ENCODE measurements at regions not wholly inside any gene's neighbourhood (a gene's known extent, or its start where the extent isn't known, plus 50 kb on each side); places are given as distances from the start of the nearest gene placed in this dataset.
A peak's percentile ranks its signal among the peaks of the same experiment; 100 is the strongest.

DNA sequence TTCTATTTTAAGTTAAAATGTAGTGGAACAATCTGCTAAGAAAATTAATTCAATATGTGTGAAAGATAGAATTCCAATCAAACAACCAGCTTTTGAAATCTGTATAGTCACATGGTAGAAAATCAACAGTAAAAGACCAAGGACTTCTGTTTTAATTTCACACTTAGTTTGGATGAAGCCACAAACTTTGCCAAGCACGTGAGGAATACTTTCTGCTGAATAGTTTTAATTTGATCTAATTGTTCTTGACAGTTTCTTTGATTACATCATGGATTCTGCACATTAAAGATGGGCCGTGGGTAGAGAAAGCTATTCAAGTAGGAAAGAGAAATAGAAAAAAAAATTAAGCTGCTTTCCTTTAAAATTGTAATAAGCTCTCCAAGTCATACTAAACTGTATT, 137.9 kb upstream of the FAM241A start:
- H4K20me1 ChIP-seq (ENCODE audit: insufficient read depth, low read depth, low read length) = no peaks in the 10 kb centered on the region
- H3K9ac ChIP-seq (ENCODE audit: low read length) = no peak overlapping the region
- DNase-seq = no peak
- no peaks in the 10 kb centered on the region for H3K36me3 ChIP-seq (ENCODE audit: insufficient read depth, low read length)
- H3K4me1 ChIP-seq (ENCODE audit: low read length) = no peaks in the 10 kb centered on the region
- H3K4me2 ChIP-seq (ENCODE audit: low read depth, low read length, poor library complexity, severe bottlenecking) = no peak overlapping the region
- H3K27ac ChIP-seq (ENCODE audit: low read length) = no peak overlapping the region
- no peak overlapping the region for H2AFZ ChIP-seq (ENCODE audit: low read length)
- H3K9me3 ChIP-seq (ENCODE audit: low read length) = no peaks in the 10 kb centered on the region
- no peaks in the 10 kb centered on the region for H3K9me2 ChIP-seq (replicated peaks; ENCODE audit: insufficient read depth, low read length)
- H3K4me3 ChIP-seq (ENCODE audit: low read length) = no peak overlapping the region
- H3K27me3 ChIP-seq (ENCODE audit: low read length) = no peaks in the 10 kb centered on the region
- H3K79me2 ChIP-seq (ENCODE audit: low read length) = no peaks in the 10 kb centered on the region

DNA sequence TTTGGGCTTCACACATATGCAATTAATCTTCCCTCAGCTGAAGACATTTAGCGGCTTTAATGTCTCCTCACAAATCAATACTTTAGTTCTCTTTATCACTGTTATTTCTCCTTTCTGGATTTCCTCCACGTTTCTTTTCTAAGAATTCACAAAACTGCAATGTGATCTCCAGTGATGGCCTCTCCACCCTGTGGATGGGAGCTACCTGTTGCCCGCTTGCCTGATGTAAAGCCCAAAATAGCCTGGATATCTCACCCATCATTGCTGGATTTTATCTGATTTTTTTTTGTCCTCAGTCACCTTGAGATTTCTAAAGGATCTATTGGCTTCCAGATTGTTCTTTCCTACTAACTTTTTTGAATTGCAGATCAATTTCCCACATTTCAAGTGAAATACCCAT, 129.3 kb upstream of the FAM241A start:
- Histone ChIP-seq H3K79me2 (ENCODE audit: low read length) (no peaks in the 10 kb centered on the region), H3K4me1 (ENCODE audit: low read length) (no peaks in the 10 kb centered on the region), H3K4me2 (ENCODE audit: low read depth, low read length, poor library complexity, severe bottlenecking) (no peak overlapping the region), H3K27me3 (ENCODE audit: low read length) (no peaks in the 10 kb centered on the region), H3K4me3 (ENCODE audit: low read length) (no peak overlapping the region), H2AFZ (ENCODE audit: low read length) (no peak overlapping the region), H3K9ac (ENCODE audit: low read length) (no peak overlapping the region), H3K9me2 (replicated peaks; ENCODE audit: insufficient read depth, low read length) (no peaks in the 10 kb centered on the region), H3K27ac (ENCODE audit: low read length) (no peak overlapping the region), H4K20me1 (ENCODE audit: insufficient read depth, low read depth, low read length) (no peaks in the 10 kb centered on the region), H3K9me3 (ENCODE audit: low read length) (no peaks in the 10 kb centered on the region), H3K36me3 (ENCODE audit: insufficient read depth, low read length) (no peaks in the 10 kb centered on the region)
- no peak for DNase-seq

GRCh38 chr4:112023402-112023950, 121.8 kb upstream of the FAM241A start:
- DNase-seq = no peak
- no peaks in the 10 kb centered on the region for H3K36me3 ChIP-seq (ENCODE audit: insufficient read depth, low read length)
- H3K4me2 ChIP-seq (ENCODE audit: low read depth, low read length, poor library complexity, severe bottlenecking) = no peak overlapping the region
- no peak overlapping the region for H2AFZ ChIP-seq (ENCODE audit: low read length)
- no peaks in the 10 kb centered on the region for H3K4me1 ChIP-seq (ENCODE audit: low read length)
- no peak overlapping the region for H3K4me3 ChIP-seq (ENCODE audit: low read length)
- no peak overlapping the region for H3K9ac ChIP-seq (ENCODE audit: low read length)
- no peaks in the 10 kb centered on the region for H3K27me3 ChIP-seq (ENCODE audit: low read length)
- H3K79me2 ChIP-seq (ENCODE audit: low read length) = no peaks in the 10 kb centered on the region
- no peaks in the 10 kb centered on the region for H3K9me2 ChIP-seq (replicated peaks; ENCODE audit: insufficient read depth, low read length)
- no peaks in the 10 kb centered on the region for H3K9me3 ChIP-seq (ENCODE audit: low read length)
- no peak overlapping the region for H3K27ac ChIP-seq (ENCODE audit: low read length)
- H4K20me1 ChIP-seq (ENCODE audit: insufficient read depth, low read depth, low read length) = no peaks in the 10 kb centered on the region

DNA sequence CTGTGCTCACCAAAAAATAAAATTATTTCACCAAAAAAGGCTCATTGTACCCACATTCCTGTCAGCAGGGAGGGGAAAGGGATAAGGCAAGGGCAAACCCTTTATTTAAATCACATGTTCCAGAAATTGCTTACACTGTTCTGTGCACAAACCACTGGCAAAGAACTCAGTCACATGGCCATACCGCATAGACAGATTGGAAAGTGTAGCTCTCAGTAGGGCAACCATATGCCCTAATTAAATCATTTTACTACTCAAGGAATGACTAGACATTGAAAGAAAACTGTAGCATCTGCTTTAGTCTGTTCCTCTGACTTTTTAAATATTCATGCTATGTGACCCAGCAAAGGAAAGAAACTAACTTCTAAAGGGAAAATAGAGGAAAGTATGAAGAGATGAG, 119.2 kb upstream of the FAM241A start:
- Histone ChIP-seq H3K79me2 (ENCODE audit: low read length) (no peaks in the 10 kb centered on the region), H2AFZ (ENCODE audit: low read length) (no peak overlapping the region), H3K27me3 (ENCODE audit: low read length) (no peaks in the 10 kb centered on the region), H3K4me3 (ENCODE audit: low read length) (no peak overlapping the region), H3K4me2 (ENCODE audit: low read depth, low read length, poor library complexity, severe bottlenecking) (no peak overlapping the region), H3K4me1 (ENCODE audit: low read length) (no peaks in the 10 kb centered on the region), H3K36me3 (ENCODE audit: insufficient read depth, low read length) (no peaks in the 10 kb centered on the region), H3K9ac (ENCODE audit: low read length) (no peak overlapping the region), H3K27ac (ENCODE audit: low read length) (no peak overlapping the region), H3K9me3 (ENCODE audit: low read length) (no peaks in the 10 kb centered on the region), H4K20me1 (ENCODE audit: insufficient read depth, low read depth, low read length) (no peaks in the 10 kb centered on the region), H3K9me2 (replicated peaks; ENCODE audit: insufficient read depth, low read length) (no peaks in the 10 kb centered on the region)
- no peak for DNase-seq

- no peak overlapping the region for H3K4me3 ChIP-seq (ENCODE audit: low read length)
- H2AFZ ChIP-seq (ENCODE audit: low read length) = no peak overlapping the region
- no peak for DNase-seq
- no peaks in the 10 kb centered on the region for H4K20me1 ChIP-seq (ENCODE audit: insufficient read depth, low read depth, low read length)
- no peaks in the 10 kb centered on the region for H3K79me2 ChIP-seq (ENCODE audit: low read length)
- H3K9me2 ChIP-seq (replicated peaks; ENCODE audit: insufficient read depth, low read length) = no peaks in the 10 kb centered on the region
- H3K9me3 ChIP-seq (ENCODE audit: low read length) = no peaks in the 10 kb centered on the region
- no peak overlapping the region for H3K9ac ChIP-seq (ENCODE audit: low read length)
- no peaks in the 10 kb centered on the region for H3K36me3 ChIP-seq (ENCODE audit: insufficient read depth, low read length)
- H3K27me3 ChIP-seq (ENCODE audit: low read length) = no peaks in the 10 kb centered on the region
- no peak overlapping the region for H3K27ac ChIP-seq (ENCODE audit: low read length)
- H3K4me1 ChIP-seq (ENCODE audit: low read length) = no peaks in the 10 kb centered on the region
- no peak overlapping the region for H3K4me2 ChIP-seq (ENCODE audit: low read depth, low read length, poor library complexity, severe bottlenecking)
Measured at GRCh38 chr4:112029771-112030171, 115.5 kb upstream of the FAM241A start.

- no peak overlapping the region for H3K9ac ChIP-seq (ENCODE audit: low read length)
- H3K79me2 ChIP-seq (ENCODE audit: low read length) = no peaks in the 10 kb centered on the region
- H3K4me1 ChIP-seq (ENCODE audit: low read length) = no peaks in the 10 kb centered on the region
- no peaks in the 10 kb centered on the region for H3K27me3 ChIP-seq (ENCODE audit: low read length)
- H2AFZ ChIP-seq (ENCODE audit: low read length) = no peak overlapping the region
- no peaks in the 10 kb centered on the region for H3K9me3 ChIP-seq (ENCODE audit: low read length)
- H3K27ac ChIP-seq (ENCODE audit: low read length) = no peak overlapping the region
- H3K4me3 ChIP-seq (ENCODE audit: low read length) = no peak overlapping the region
- no peaks in the 10 kb centered on the region for H3K36me3 ChIP-seq (ENCODE audit: insufficient read depth, low read length)
- DNase-seq = peak; percentile 75
- H4K20me1 ChIP-seq (ENCODE audit: insufficient read depth, low read depth, low read length) = no peaks in the 10 kb centered on the region
- H3K4me2 ChIP-seq (ENCODE audit: low read depth, low read length, poor library complexity, severe bottlenecking) = no peak overlapping the region
- no peaks in the 10 kb centered on the region for H3K9me2 ChIP-seq (replicated peaks; ENCODE audit: insufficient read depth, low read length)
Measured at GRCh38 chr4:112031712-112032328, 113.4 kb upstream of the FAM241A start.

- H3K79me2 ChIP-seq (ENCODE audit: low read length) = no peaks in the 10 kb centered on the region
- no peaks in the 10 kb centered on the region for H3K27me3 ChIP-seq (ENCODE audit: low read length)
- H3K36me3 ChIP-seq (ENCODE audit: insufficient read depth, low read length) = no peaks in the 10 kb centered on the region
- no peaks in the 10 kb centered on the region for H3K9me3 ChIP-seq (ENCODE audit: low read length)
- no peak for DNase-seq
- H3K4me1 ChIP-seq (ENCODE audit: low read length) = no peaks in the 10 kb centered on the region
- H2AFZ ChIP-seq (ENCODE audit: low read length) = no peak overlapping the region
- H3K9ac ChIP-seq (ENCODE audit: low read length) = no peak overlapping the region
- no peaks in the 10 kb centered on the region for H4K20me1 ChIP-seq (ENCODE audit: insufficient read depth, low read depth, low read length)
- H3K9me2 ChIP-seq (replicated peaks; ENCODE audit: insufficient read depth, low read length) = no peaks in the 10 kb centered on the region
- no peak overlapping the region for H3K27ac ChIP-seq (ENCODE audit: low read length)
- H3K4me2 ChIP-seq (ENCODE audit: low read depth, low read length, poor library complexity, severe bottlenecking) = no peak overlapping the region
- no peak overlapping the region for H3K4me3 ChIP-seq (ENCODE audit: low read length)
Measured at GRCh38 chr4:112036886-112037285, 108.4 kb upstream of the FAM241A start.

DNA sequence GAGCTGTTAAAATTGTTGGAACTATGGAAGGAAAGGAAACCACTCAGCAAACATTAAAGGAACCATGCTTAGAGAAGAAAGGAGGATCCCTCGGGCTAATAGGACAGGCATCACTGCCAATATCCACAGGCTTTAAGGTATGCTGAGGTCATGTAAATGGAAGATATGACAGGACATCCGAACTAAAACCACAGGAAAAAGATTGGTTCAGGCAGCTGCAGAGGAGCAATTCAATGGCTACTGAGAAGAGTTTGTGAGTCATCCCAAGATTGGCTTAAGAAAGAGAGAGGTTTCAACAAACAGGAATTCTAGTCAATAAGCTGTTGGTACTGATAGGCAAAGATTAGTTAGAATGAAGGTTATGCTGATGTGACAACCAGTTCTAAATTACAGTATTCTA, 106.4 kb upstream of the FAM241A start:
- H3K4me2 ChIP-seq (ENCODE audit: low read depth, low read length, poor library complexity, severe bottlenecking) = no peak overlapping the region

More for the DNA sequence above, 106.4 kb upstream of the FAM241A start:
- Histone ChIP-seq H3K36me3 (ENCODE audit: insufficient read depth, low read length) (no peaks in the 10 kb centered on the region), H3K27me3 (ENCODE audit: low read length) (no peaks in the 10 kb centered on the region), H3K79me2 (ENCODE audit: low read length) (no peaks in the 10 kb centered on the region), H3K4me3 (ENCODE audit: low read length) (no peak overlapping the region), H3K27ac (ENCODE audit: low read length) (no peak overlapping the region), H3K9me3 (ENCODE audit: low read length) (no peaks in the 10 kb centered on the region), H3K4me1 (ENCODE audit: low read length) (no peaks in the 10 kb centered on the region), H2AFZ (ENCODE audit: low read length) (no peak overlapping the region), H4K20me1 (ENCODE audit: insufficient read depth, low read depth, low read length) (no peaks in the 10 kb centered on the region), H3K9ac (ENCODE audit: low read length) (no peak overlapping the region), H3K9me2 (replicated peaks; ENCODE audit: insufficient read depth, low read length) (no peaks in the 10 kb centered on the region)
- no peak for DNase-seq

Data from Karpas-422 (cell line).